ENCODE measurements at regions not wholly inside any gene's neighbourhood (a gene's known extent, or its start where the extent isn't known, plus 50 kb on each side); places are given as distances from the start of the nearest gene placed in this dataset.

DNA sequence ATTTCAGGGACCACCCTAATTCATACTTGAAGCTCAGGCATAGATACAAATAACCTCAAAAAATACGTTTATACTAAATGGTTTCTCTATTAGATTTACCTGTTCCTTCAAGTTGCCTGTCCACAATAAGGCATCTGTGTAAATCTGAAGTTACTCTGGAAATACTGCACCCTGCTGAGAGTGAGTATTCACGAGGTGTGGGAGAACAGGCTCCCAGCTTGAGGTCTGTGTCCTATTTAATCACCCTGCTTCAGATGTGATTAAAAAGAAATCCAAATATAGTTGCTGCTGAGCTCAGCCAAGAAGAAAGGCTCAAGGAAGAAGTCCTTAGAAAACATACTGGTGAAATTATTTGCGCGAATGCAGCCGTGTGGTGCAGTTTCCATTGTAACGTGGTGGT lies 136.8 kb downstream of the KLF6 start:
- H3K4me1 ChIP-seq, result no peaks in the 10 kb centered on the region
- intact Hi-C loops (cut with DNase I), result no loop called here
- no peak overlapping the region for H3K4me3 ChIP-seq
- H3K27ac ChIP-seq, result no peak overlapping the region
- no peak overlapping the region for H3K9ac ChIP-seq (ENCODE audit: low read depth in 2 of 2, low read length in 2 of 2)
- TF ChIP-seq, protein P1, sequence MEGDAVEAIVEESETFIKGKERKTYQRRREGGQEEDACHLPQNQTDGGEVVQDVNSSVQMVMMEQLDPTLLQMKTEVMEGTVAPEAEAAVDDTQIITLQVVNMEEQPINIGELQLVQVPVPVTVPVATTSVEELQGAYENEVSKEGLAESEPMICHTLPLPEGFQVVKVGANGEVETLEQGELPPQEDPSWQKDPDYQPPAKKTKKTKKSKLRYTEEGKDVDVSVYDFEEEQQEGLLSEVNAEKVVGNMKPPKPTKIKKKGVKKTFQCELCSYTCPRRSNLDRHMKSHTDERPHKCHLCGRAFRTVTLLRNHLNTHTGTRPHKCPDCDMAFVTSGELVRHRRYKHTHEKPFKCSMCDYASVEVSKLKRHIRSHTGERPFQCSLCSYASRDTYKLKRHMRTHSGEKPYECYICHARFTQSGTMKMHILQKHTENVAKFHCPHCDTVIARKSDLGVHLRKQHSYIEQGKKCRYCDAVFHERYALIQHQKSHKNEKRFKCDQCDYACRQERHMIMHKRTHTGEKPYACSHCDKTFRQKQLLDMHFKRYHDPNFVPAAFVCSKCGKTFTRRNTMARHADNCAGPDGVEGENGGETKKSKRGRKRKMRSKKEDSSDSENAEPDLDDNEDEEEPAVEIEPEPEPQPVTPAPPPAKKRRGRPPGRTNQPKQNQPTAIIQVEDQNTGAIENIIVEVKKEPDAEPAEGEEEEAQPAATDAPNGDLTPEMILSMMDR (IDR thresholded peaks at IDR 0.05), result no peak
- H3K36me3 ChIP-seq, result no peaks in the 10 kb centered on the region
- DNase-seq, result no peak
- H3K27me3 ChIP-seq, result no peaks in the 10 kb centered on the region
- H3K9me3 ChIP-seq, result no peaks in the 10 kb centered on the region

DNA sequence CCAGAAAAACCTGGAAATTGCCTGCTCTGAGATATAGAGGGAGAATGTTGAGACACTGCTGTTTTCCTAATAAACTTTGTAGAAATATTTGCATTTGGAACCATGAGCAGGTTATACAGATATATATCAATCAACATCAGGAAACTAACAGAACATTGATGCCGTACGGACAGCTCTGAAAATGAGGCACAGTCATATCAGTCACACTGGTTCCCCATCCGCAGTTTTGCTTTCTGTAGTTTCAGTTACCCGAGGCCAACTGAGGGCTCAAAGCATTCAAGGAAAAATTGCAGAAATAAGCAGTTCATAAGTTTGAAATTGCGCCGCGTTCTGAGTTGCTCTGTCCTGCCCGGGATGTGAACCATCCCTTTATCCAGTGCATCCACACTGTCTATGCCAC lies 137.9 kb downstream of the KLF6 start:
- DNase-seq, result no peak
- Histone ChIP-seq H3K27ac (no peak overlapping the region), H3K9me3 (no peaks in the 10 kb centered on the region), H3K4me3 (no peak overlapping the region), H3K4me1 (no peaks in the 10 kb centered on the region), H3K9ac (ENCODE audit: low read depth in 2 of 2, low read length in 2 of 2) (no peak overlapping the region), H3K27me3 (no peaks in the 10 kb centered on the region), H3K36me3 (no peaks in the 10 kb centered on the region)
- TF ChIP-seq, protein P1 (IDR thresholded peaks at IDR 0.05), result no peak
- intact Hi-C loops (cut with DNase I), result no loop called here

DNA sequence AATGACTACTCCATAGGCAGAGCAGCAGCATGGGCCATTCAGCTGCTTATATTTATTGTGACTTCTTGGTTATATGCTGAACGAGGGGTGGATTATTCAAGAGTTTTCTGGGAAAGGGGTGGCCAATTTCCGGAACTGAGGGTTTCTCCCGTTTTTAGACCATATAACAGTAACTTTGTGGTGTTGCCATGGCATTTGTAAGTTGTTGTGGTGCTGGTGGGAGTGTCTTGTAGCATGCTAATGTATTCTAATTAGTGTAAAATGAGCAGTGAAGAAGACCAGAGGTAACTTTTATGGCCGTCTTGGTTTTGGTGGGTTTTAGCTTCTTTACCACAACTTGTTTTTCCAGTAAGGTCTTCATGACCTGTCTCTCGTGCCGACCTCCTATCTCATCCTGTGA lies 139.6 kb downstream of the KLF6 start:
- DNase-seq, result no peak
- Histone ChIP-seq H3K27ac (no peak overlapping the region), H3K9ac (ENCODE audit: low read depth in 2 of 2, low read length in 2 of 2) (no peak overlapping the region), H3K27me3 (no peaks in the 10 kb centered on the region), H3K4me3 (no peak overlapping the region), H3K4me1 (no peaks in the 10 kb centered on the region), H3K36me3 (no peaks in the 10 kb centered on the region), H3K9me3 (no peaks in the 10 kb centered on the region)
- TF ChIP-seq, protein P1 (IDR thresholded peaks at IDR 0.05), result no peak
- intact Hi-C loops (cut with DNase I), result no loop called here

DNA sequence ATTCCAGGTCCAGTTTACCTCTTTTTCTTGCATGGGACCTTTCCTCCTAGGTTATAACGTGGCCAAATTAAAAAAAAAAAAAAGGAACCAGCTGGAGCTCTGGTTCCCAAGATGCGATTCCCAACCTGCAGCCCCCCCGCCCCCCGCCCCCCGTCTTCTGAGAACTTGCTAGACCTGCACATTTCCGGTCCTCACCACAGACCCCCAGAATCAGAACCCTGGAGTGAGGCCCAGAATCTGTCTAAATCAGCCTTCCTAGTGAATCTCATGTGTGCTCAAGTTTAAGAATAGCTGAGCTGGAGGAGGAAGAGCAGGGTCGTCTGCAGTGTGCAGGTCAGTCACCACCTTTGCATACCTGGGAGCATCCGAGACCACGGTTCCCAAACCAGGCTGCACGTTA lies 144.2 kb downstream of the KLF6 start:
- H3K4me3 ChIP-seq, result no peak overlapping the region
- H3K27me3 ChIP-seq, result no peaks in the 10 kb centered on the region
- H3K4me1 ChIP-seq, result no peaks in the 10 kb centered on the region
- no peak overlapping the region for H3K9ac ChIP-seq (ENCODE audit: low read depth in 2 of 2, low read length in 2 of 2)
- intact Hi-C loops (cut with DNase I), result no loop called here
- TF ChIP-seq, protein P1 (IDR thresholded peaks at IDR 0.05), result no peak
- DNase-seq, result no peak
- H3K27ac ChIP-seq, result no peak overlapping the region
- no peaks in the 10 kb centered on the region for H3K36me3 ChIP-seq
- H3K9me3 ChIP-seq, result no peaks in the 10 kb centered on the region

DNA sequence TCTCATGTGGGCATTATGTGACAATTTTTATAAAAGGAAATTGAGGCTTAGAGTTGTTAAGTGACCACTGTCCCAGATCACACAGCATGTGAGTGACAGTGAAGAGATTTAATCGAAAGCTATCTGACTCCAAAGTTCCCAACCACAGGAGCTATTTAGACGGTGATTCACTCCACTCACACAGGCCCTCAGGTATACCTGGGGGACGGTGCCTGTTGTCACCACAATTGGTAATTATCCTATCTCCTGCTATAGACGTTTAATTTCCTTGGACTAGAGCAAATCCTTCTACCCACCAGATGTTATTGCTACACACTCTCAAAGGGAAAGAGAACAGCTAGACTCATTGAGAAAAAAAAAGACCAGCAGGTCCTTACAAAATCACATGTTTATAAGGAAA lies 145.5 kb downstream of the KLF6 start:
- Histone ChIP-seq H3K27me3 (no peaks in the 10 kb centered on the region), H3K9ac (ENCODE audit: low read depth in 2 of 2, low read length in 2 of 2) (no peak overlapping the region), H3K27ac (no peak overlapping the region), H3K4me3 (no peak overlapping the region), H3K36me3 (no peaks in the 10 kb centered on the region), H3K4me1 (no peaks in the 10 kb centered on the region), H3K9me3 (no peaks in the 10 kb centered on the region)
- DNase-seq, result no peak
- intact Hi-C loops (cut with DNase I), result no loop called here
- TF ChIP-seq, protein P1 (IDR thresholded peaks at IDR 0.05), result no peak
